PC-3 (cell line): ENCODE measurements at regions not wholly inside any gene's neighbourhood (a gene's known extent, or its start where the extent isn't known, plus 50 kb on each side); places are given as distances from the start of the nearest gene placed in this dataset.

Experiments
- CTCF ChIP-seq: fragments of 300-600 bp; sonication (generic); conservative IDR thresholded peaks from 2 replicates; pipeline ENCODE4 v1.5.1; 2017; ENCODE audit warnings: antibody characterized with exemption, low read depth, mild to moderate bottlenecking, low read length
- EZH2 ChIP-seq: fragments of 300-600 bp; sonication (generic); IDR thresholded peaks from one replicate; pipeline ENCODE4 v1.6.1; 2017; ENCODE audit warnings: antibody characterized with exemption, mild to moderate bottlenecking, low read length; ENCODE audit not compliant: unreplicated experiment

GRCh38 chr21:31396399-31396798 lies 52.3 kb upstream of the TIAM1 start:
- TF ChIP-seq CTCF (no peak), EZH2 (no peak)
